A172 (cell line): ENCODE measurements at regions not wholly inside any gene's neighbourhood (a gene's known extent, or its start where the extent isn't known, plus 50 kb on each side); places are given as distances from the start of the nearest gene placed in this dataset.

Experiments
- DNase-seq: peaks from one replicate; pipeline ENCODE4 v3.0.0-alpha.2; 2015; ENCODE audit warnings: low spot score

DNA sequence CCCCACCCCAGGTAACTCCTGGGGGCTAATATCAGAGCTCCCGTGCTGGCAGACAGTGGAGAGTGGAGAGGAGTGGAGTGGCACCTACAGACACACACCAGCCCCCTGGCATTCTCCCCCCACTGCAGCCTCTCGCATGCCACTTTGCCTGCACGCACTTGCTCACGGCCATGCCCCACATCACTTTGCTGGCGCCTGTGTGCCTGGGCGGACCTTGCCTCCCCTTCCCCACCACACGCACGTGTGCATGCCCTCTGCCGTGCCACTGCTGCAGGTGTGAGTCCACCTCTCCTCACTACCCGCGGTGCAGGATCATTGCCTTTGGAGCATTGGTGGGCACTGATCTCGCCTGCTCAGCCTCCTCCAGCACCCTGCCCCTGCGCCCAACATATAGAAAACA, 72.6 kb upstream of the DOK6 start:
- DNase-seq, result no peak

DNA sequence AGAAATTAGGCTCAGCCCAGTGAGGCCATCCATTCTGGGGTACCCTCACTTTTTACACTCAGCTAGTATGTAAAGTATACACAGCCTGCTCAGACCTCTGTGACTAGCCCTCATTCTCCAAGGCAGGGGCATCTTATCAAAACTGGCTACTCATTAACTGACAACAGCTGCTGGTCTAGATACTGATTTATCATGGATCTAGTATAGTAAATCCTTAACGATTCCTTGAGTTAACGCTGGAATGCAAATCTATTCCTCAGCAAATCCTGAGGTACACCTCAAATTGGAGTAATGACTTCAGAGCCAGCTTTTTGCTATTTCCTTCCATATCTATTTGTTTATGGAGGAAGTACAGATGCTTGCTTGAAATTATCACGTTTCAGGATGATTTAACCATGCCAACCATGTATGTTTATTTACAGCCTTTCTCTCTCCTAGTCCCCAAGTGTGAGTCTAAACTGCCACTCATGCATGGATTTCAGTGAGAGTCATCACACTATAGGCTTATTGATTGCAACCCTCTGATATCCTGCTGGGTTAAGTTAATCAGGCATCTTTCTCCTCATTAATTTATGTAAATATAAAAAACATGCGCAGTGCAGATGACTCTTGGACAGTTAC, 70.2 kb upstream of the DOK6 start:
- no peak for DNase-seq

DNA sequence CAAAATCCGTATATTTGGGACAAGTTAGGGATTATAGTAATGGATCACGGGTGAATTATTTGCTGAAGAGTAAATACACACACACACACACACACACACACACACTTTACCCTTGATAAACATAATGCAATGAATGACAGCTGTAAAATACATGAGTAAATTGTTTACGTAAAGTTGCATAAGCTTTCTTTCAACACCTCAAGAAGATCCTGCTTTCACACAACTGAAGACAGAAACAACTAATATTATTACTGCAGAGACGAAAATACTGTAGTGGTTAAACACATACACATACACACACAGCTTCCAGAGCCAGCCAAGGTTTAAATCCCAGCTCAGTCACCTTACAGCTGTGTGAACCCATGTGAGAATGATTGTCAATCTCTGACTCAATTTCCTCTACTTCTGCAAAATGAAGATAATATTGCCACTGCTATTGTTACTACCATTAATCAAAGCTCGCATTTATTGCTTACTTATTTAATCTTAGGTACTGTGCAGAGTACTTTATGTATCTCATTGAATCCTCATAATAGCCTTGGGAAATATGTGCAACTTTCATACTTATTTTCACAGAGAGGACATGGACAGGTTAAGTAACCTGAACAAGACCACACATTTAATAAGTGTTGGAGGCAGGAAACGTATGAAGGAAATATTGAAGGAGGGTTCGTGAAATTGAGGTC, 50.6 kb upstream of the DOK6 start:
- DNase-seq, result no peak
